ENCODE measurements at regions not wholly inside any gene's neighbourhood (a gene's known extent, or its start where the extent isn't known, plus 50 kb on each side); places are given as distances from the start of the nearest gene placed in this dataset.

DNA sequence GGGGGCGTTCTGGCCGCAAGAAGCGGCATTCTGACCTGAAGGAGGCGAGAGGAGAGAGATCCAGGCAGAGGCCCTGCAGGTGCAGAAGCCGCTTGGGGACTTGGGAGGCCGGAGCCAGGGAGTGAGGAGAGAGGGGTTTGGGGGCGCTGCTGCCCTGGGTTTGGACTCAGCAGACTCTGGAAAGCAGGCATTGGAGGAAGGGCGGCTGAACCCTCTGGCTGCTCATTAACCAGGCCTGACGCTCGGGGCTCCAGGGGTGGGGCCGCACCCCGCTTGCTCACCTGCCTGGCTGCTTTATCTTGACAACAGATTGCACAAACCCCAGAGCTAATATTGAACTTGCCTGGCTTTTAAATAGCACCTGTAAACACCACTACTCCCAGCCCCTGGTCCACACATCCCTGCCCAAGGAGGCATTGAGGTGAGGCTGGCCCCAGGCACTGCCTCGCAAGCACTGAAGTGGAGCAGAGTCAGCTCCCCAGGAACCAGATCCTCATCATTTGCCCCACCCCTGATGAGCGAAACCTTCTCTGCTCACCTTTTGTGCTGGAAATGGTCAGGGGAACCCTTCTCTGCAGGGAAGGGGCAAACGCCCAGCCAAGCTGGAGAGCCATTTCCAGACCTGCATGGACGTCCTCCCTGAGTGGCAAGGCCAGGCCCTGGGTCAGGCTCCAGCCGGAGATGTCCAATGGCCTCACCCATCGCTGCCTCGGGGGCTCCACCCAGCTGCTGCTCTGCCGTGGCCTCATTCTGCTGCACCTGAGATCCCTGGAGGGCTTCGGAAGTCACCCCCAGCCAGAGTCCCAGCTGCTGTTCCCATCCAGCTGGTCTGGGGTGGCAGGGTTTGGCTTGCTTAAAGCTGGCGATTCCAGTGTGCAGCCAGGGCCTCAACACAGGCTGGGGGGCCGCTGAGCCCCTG is 190.2 kb upstream of the GSE1 start:
- 75 to 87% methylated on average over 18 to 21 of the region's 23 CpGs for WGBS, 2 donors

DNA sequence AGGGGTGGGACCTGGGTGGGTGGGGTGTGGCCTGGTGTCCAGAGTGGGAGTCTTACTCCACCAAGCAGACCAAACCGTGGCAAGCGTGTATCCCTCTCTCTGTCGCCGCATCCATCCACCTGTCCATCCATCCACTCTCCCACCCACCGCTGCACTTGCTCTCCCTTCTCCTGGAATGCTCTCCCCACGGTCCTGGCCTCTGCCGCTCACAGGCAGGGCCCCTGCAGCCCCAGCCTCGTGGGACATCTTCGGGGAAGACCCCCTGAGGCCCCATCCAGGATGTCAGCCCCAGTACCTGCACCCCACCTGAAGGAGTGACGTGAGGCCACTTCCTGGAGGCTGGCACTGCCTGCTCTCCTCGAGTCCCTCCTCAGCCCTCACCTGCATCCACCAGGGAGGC is 189.5 kb upstream of the GSE1 start:
- H3K36me3 ChIP-seq, result no peaks in the 10 kb centered on the region
- H3K4me3 ChIP-seq, result no peak overlapping the region
- H3K4me1 ChIP-seq, result peaks cover 0 to 23% (median 4%) of the 10 kb centered on the region in 4 donors
- no peak for DNase-seq (ENCODE audit: low spot score in 2 of 2)
- no peak overlapping the region for H3K27ac ChIP-seq
- H3K9me3 ChIP-seq, result no peaks in the 10 kb centered on the region
- 86 to 92% methylated on average over 11 of the region's 11 CpGs for WGBS, 2 donors
- no peaks in the 10 kb centered on the region for H3K27me3 ChIP-seq
- TF ChIP-seq POLR2A (IDR thresholded peaks at IDR 0.05) (no peak), EP300 (IDR thresholded peaks at IDR 0.05) (no peak)
- TF ChIP-seq, protein P1, sequence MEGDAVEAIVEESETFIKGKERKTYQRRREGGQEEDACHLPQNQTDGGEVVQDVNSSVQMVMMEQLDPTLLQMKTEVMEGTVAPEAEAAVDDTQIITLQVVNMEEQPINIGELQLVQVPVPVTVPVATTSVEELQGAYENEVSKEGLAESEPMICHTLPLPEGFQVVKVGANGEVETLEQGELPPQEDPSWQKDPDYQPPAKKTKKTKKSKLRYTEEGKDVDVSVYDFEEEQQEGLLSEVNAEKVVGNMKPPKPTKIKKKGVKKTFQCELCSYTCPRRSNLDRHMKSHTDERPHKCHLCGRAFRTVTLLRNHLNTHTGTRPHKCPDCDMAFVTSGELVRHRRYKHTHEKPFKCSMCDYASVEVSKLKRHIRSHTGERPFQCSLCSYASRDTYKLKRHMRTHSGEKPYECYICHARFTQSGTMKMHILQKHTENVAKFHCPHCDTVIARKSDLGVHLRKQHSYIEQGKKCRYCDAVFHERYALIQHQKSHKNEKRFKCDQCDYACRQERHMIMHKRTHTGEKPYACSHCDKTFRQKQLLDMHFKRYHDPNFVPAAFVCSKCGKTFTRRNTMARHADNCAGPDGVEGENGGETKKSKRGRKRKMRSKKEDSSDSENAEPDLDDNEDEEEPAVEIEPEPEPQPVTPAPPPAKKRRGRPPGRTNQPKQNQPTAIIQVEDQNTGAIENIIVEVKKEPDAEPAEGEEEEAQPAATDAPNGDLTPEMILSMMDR (IDR thresholded peaks at IDR 0.05), result no peak

More for the DNA sequence above, 190.2 kb upstream of the GSE1 start:
- DNase-seq (ENCODE audit: low spot score in 2 of 2), result no peak
- no peaks in the 10 kb centered on the region for H3K36me3 ChIP-seq
- no peaks in the 10 kb centered on the region for H3K27me3 ChIP-seq
- no peak overlapping the region for H3K27ac ChIP-seq
- H3K9me3 ChIP-seq, result no peaks in the 10 kb centered on the region
- no peak overlapping the region for H3K4me3 ChIP-seq
- TF ChIP-seq, protein P1 (IDR thresholded peaks at IDR 0.05), result no peak
- no peak for TF ChIP-seq POLR2A (IDR thresholded peaks at IDR 0.05)
- TF ChIP-seq EP300 (IDR thresholded peaks at IDR 0.05), result no peak
- H3K4me1 ChIP-seq, result peaks cover 0 to 23% (median 4%) of the 10 kb centered on the region in 4 donors

DNA sequence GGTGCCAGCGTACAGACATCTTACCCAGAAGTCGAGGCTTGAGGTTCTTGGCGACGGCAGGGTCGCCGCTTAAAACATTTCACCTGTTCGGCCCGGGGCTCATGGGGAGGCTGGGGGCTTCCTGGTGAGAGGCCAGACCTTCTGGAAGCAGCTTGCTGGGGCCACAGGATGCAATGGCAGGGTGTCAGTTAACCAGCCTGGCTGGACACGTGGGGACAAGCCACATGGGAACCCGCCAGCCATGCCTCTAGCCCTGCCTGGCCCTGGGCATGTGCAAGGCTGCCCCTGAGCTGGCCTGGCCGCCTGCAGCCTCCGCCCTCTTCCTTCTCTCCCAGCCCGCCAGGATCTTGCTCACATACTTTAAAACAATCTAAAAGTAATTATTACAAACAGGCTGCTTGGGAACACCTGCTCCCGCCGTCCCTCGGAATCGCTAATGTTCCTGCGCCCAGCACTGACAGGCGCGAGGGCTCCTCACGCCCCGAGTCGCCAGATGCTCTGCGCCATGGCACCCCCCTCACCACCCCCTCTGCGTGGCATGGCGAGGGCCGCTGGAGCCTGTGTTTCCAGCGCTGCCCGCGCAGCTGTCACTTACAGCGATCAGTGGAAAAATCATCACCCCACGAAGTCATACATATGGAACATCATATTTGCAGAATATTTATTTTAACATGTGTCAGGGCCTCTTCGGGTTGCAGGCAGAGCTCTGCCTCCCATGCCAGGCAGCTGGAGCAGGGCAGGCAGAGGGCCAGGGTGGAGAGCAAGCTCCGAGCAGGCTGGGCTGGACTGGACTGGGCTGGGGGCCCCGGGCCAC is 188.7 kb upstream of the GSE1 start:
- Histone ChIP-seq H3K9me3 (no peaks in the 10 kb centered on the region), H3K4me3 (no peak overlapping the region), H3K27ac (no peak overlapping the region), H3K27me3 (no peaks in the 10 kb centered on the region), H3K4me1 (peaks cover 0 to 23% (median 4%) of the 10 kb centered on the region in 4 donors), H3K36me3 (no peaks in the 10 kb centered on the region)
- 78 to 83% methylated on average over 33 to 35 of the region's 35 CpGs for WGBS, 2 donors
- TF ChIP-seq POLR2A (IDR thresholded peaks at IDR 0.05), result no peak
- TF ChIP-seq EP300 (IDR thresholded peaks at IDR 0.05), result no peak
- TF ChIP-seq, protein P1 (IDR thresholded peaks at IDR 0.05), result no peak
- DNase-seq (ENCODE audit: low spot score in 2 of 2), result no peak

DNA sequence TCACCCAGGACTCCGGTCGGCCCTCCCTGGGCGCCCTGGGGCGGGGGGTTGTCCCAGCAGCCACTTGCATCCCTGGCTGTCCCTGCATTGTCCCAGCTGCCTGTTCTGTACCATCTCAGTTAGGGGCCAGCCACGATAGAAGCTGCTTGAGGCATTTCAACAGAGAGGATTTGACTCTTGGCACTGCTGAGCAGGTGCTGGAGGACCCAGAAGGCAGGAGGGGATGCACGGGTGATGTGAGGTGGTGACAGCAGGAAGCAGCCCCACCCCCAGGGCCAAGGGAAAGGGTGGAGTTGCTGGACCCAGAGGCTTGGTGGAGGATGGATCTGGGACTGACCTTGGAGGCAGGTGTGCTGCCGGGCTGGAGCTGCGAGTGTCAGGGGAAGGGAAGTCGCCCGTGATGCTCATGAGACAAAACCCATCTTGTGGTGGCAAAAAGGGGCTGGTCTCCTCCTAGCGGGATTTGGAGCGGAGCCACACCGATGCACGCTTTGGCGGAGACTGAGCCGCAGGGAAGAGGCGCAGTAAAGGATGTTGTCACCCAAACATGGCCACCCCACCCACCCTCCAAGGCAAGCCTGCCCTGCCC is 188.0 kb upstream of the GSE1 start:
- no peak overlapping the region for H3K27ac ChIP-seq
- DNase-seq (ENCODE audit: low spot score in 2 of 2), result no peak
- no peak overlapping the region for H3K4me3 ChIP-seq
- H3K36me3 ChIP-seq, result no peaks in the 10 kb centered on the region
- TF ChIP-seq POLR2A (IDR thresholded peaks at IDR 0.05) (no peak), EP300 (IDR thresholded peaks at IDR 0.05) (no peak)
- TF ChIP-seq, protein P1 (IDR thresholded peaks at IDR 0.05), result no peak
- WGBS, 2 donors, result 74 to 79% methylated on average over 17 of the region's 17 CpGs
- H3K27me3 ChIP-seq, result no peaks in the 10 kb centered on the region
- H3K9me3 ChIP-seq, result no peaks in the 10 kb centered on the region
- H3K4me1 ChIP-seq, result peaks cover 0 to 23% (median 4%) of the 10 kb centered on the region in 4 donors
